ENCODE measurements at regions not wholly inside any gene's neighbourhood (a gene's known extent, or its start where the extent isn't known, plus 50 kb on each side); places are given as distances from the start of the nearest gene placed in this dataset.

DNA sequence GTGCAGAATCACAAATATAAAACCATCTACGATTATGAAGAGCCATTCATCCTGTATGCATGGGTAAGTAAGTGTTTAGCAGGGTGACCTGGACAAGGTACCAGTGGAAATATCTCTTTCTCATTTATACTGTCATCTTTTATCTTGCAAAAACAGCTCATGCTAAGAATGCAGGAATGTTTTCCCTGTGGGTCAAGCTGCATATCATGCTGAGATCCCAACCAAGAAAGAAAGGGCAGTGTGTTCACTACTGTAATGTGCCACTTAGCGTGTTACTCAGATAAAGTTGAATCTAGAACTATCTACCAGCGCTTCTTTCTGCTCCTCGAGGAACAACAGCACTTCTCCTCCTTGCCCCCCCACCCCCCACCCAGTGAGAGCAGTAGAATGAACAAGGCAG lies 212.7 kb upstream of the TBL1X start:
- TF ChIP-seq POLR2AphosphoS5 (IDR thresholded peaks at IDR 0.05; ENCODE audit: low read depth, low read length) (no peak), TAF1 (IDR thresholded peaks at IDR 0.05; ENCODE audit: borderline replicate concordance, insufficient read depth, low read length) (no peak)
